Esophagus muscularis mucosa (tissue), 4 donors: ENCODE measurements at regions not wholly inside any gene's neighbourhood (a gene's known extent, or its start where the extent isn't known, plus 50 kb on each side); places are given as distances from the start of the nearest gene placed in this dataset.

ENCODE experiments used
- DNase-seq: peaks from one replicate; pipeline ENCODE4 v3.0.0-alpha.2; 2017; ENCODE audit errors: extremely low spot score
- H3K27ac ChIP-seq, 4 donors: fragments of 200-600 bp; sonication (generic); replicated peaks in 1 of 4; 1 replicate in 3 of 4; 2 replicates in 1 of 4; pipeline ENCODE4 v1.5.1; 2016 to 2019; ENCODE audit warnings: mild to moderate bottlenecking in 1 of 4
- H3K27me3 ChIP-seq, 4 donors: fragments of 200-600 bp; sonication (generic); one replicate each; pipeline versions ENCODE4 v1.5.1 to v1.6.0; 2016 to 2019
- H3K36me3 ChIP-seq, 4 donors: fragments of 200-600 bp; sonication (generic); one replicate each; pipeline ENCODE4 v1.5.1; 2016 to 2019
- H3K4me1 ChIP-seq, 4 donors: fragments of 200-600 bp; sonication (generic); one replicate each; pipeline ENCODE4 v1.5.1; 2016 to 2019
- H3K4me3 ChIP-seq, 4 donors: fragments of 200-600 bp; sonication (generic); 1 replicate in 2 of 4; 2 replicates in 2 of 4; pipeline ENCODE4 v1.5.1; 2016 to 2019; ENCODE audit warnings: mild to moderate bottlenecking in 4 of 4, moderate library complexity in 1 of 4
- H3K9me3 ChIP-seq, 4 donors: fragments of 200-600 bp; sonication (generic); 1 replicate in 3 of 4; 2 replicates in 1 of 4; pipeline ENCODE4 v1.5.1; 2016 to 2019
- EP300 ChIP-seq: sonication (generic); formaldehyde crosslinking; IDR thresholded peaks from one replicate; pipeline ENCODE4 v1.6.1; 2017; ENCODE audit warnings: antibody characterized with exemption
- POLR2A ChIP-seq: fragments of 450-650 bp; IDR thresholded peaks from one replicate; pipeline ENCODE4 v1.6.1; 2017; ENCODE audit warnings: antibody characterized with exemption, moderate library complexity, mild to moderate bottlenecking, low read depth
- POLR2AphosphoS5 ChIP-seq, 2 donors: sonication (generic); formaldehyde crosslinking; IDR thresholded peaks; one replicate each; pipeline ENCODE4 v1.6.1; 2017; ENCODE audit warnings: antibody characterized with exemption in 2 of 2
- WGBS: methylation state at CpG from one replicate; pipeline ENCODE4 v1.1.5; 2018; 5-methylcytosine and 5-hydroxymethylcytosine counted together
- intact Hi-C: fragments of 100-400 bp; cut with DNase I; formaldehyde crosslinking; loops from one replicate; pipeline ENCODE4 v1.15.1; 2023
- TF ChIP-seq, protein P1 (sequence below), 3 experiments: fragments of 200-600 bp in 2 of 3; fragments of 450-650 bp in 1 of 3; sonication (generic) in 2 of 3; IDR thresholded peaks; one replicate each; pipeline ENCODE4 v1.5.1; 2017 to 2019; ENCODE audit warnings: antibody characterized with exemption in 3 of 3, mild to moderate bottlenecking in 2 of 3, moderate library complexity in 1 of 3

DNA sequence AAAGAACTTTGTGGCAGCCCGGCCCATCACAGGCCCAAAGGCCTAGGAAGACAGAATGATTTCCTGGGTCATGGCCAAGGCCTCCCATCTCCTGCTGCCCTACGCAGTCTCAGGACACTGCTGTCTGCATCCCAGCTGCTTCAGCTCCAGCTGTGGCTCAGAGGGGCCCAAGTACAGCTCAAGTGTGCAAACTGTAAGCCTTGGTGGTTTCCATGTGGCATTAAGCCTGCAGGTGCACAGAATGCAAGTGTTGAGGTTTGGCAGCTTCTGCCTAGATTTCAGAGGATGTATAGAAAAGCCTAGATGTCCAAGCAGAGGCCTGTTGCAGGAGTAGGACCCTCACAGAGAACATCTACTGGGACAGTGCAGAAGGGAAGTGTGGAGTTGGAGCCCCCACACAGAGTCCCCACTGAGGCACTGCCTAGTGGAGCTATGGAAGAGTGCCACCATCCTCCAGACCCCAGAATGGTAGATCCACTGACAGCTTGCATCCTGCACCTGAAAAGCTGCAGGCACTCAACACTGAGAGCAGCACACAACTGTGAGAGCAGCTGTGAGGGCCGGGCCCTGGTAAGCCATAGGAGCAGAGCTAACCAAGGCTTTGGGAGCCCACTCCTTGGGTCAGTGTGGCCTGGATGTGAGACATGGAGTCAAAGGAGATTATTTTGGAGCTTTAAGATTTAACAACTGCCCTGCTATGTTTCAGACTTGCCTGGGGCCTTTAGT lies 208.2 kb upstream of the CMC1 start:
- H3K27ac ChIP-seq: no peak overlapping the region
- H3K9me3 ChIP-seq: peaks cover 0 to 11% (median 6%) of the 10 kb centered on the region in 4 donors
- H3K4me1 ChIP-seq: no peaks in the 10 kb centered on the region
- intact Hi-C loops: no loop called here
- no peak for DNase-seq
- TF ChIP-seq EP300 (no peak), POLR2AphosphoS5 (IDR thresholded peaks at IDR 0.05) (no peak), POLR2A (no peak)
- TF ChIP-seq, protein P1, sequence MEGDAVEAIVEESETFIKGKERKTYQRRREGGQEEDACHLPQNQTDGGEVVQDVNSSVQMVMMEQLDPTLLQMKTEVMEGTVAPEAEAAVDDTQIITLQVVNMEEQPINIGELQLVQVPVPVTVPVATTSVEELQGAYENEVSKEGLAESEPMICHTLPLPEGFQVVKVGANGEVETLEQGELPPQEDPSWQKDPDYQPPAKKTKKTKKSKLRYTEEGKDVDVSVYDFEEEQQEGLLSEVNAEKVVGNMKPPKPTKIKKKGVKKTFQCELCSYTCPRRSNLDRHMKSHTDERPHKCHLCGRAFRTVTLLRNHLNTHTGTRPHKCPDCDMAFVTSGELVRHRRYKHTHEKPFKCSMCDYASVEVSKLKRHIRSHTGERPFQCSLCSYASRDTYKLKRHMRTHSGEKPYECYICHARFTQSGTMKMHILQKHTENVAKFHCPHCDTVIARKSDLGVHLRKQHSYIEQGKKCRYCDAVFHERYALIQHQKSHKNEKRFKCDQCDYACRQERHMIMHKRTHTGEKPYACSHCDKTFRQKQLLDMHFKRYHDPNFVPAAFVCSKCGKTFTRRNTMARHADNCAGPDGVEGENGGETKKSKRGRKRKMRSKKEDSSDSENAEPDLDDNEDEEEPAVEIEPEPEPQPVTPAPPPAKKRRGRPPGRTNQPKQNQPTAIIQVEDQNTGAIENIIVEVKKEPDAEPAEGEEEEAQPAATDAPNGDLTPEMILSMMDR (IDR thresholded peaks at IDR 0.05): no peak
- 92% methylated on average over 1 of the region's 3 CpGs for WGBS
- no peaks in the 10 kb centered on the region for H3K36me3 ChIP-seq
- no peak overlapping the region for H3K4me3 ChIP-seq
- no peaks in the 10 kb centered on the region for H3K27me3 ChIP-seq

DNA sequence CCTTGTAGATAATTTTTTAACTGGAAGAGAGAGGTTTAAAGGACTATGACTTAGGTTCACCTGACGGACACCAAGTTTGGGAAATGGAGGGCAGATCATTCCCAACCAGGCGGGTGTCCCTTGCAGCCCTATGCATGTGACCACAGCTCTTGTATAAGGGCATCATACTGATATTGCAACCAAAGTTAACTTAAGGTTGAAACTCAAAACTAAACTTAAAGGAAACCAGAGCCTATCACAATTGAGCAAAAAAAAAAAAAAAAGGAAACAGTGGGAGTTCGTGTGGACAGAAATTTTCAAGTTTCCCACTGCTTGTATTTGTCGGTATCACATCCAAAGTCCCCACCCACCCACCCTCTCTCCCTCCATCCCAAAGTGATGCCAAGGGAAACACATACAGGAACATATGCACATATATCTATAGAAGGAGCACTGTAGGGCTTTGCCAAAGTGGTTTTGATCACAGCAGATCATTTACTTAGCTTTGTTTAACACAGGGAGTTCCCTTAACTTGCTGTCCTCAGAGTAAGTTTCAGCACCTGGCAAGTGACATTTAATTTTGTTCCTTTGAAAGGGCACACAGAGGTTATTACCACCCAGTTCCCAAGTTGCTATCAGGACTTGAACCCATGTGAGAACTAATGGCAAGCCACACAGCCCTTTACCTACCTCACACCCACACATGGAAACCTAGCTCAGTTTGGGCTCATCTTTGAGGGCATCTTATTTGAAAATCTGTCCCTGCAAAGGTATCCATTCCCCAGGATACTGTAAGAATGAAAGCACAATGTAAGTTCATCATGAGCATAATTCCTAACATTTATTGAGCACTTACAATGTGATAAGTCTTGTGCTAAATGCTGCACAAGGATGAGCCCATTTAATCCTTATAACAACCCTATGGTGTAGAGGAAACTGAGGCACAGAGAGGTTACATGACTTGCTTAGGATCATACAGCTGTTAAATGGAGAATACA lies 204.5 kb upstream of the CMC1 start:
- Histone ChIP-seq H3K4me3 (no peak overlapping the region), H3K4me1 (no peaks in the 10 kb centered on the region), H3K27me3 (no peaks in the 10 kb centered on the region), H3K9me3 (peaks cover 0 to 11% (median 5%) of the 10 kb centered on the region in 4 donors), H3K27ac (no peak overlapping the region), H3K36me3 (no peaks in the 10 kb centered on the region)
- TF ChIP-seq, protein P1 (IDR thresholded peaks at IDR 0.05): no peak
- no peak for TF ChIP-seq POLR2A
- intact Hi-C loops: no loop called here
- no peak for DNase-seq
- 75% methylated on average over 4 of the region's 4 CpGs for WGBS

DNA sequence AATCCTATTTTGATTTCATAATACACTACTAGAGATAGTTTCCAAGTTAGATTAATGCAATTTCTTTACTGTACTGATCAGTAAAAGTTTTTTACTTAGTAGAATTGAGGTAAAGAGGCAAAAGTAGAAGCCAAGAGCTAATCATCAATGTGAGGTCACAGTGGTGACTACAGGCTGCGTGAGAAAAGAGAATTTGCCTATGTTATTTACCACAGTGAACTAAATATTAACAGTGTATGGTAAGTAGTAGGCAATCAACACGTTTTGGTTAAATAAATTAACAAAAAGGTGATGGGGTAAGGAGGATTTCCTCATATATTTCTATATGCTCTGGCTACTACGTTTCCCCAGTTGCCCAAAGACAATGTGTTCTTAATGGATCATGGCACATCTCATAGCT lies 202.2 kb upstream of the CMC1 start:
- TF ChIP-seq POLR2A (no peak), EP300 (no peak), POLR2AphosphoS5 (IDR thresholded peaks at IDR 0.05) (no peak)
- TF ChIP-seq, protein P1 (IDR thresholded peaks at IDR 0.05): no peak
- DNase-seq: no peak
- Histone ChIP-seq H3K4me3 (no peak overlapping the region), H3K27me3 (no peaks in the 10 kb centered on the region), H3K9me3 (peaks cover 0 to under 1% (median 0%) of the 10 kb centered on the region in 4 donors), H3K4me1 (no peaks in the 10 kb centered on the region), H3K36me3 (no peaks in the 10 kb centered on the region), H3K27ac (no peak overlapping the region)
- 72% methylated on average over 3 of the region's 3 CpGs for WGBS
- intact Hi-C loops: no loop called here

DNA sequence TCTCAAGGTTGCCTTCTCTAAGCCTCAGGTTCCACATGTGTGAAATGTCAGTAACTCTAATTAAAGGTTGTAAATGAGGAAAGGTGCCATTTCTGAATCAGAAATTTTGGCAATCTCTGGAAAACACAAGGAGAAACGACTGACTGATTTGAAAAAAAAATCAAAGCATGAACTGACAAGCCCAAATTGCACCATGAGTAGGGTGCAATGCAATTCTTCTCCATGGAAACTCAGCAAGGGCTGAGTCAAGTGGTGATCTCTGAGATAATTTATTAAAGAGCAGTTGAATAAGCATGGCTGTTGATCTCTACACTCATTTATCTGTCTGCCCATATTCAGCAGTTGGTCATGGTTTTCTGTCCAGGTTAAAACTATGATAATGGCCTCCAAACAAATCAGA lies 201.6 kb upstream of the CMC1 start:
- no peak for TF ChIP-seq POLR2AphosphoS5 (IDR thresholded peaks at IDR 0.05)
- TF ChIP-seq POLR2A: no peak
- TF ChIP-seq, protein P1 (IDR thresholded peaks at IDR 0.05): no peak
- no peak for TF ChIP-seq EP300

More for the DNA sequence above, 201.6 kb upstream of the CMC1 start:
- Histone ChIP-seq H3K9me3 (no peaks in the 10 kb centered on the region), H3K27ac (no peak overlapping the region), H3K27me3 (no peaks in the 10 kb centered on the region), H3K4me1 (no peaks in the 10 kb centered on the region), H3K36me3 (no peaks in the 10 kb centered on the region), H3K4me3 (no peak overlapping the region)
- WGBS: 82% methylated on average over 1 of the region's 1 CpG
- DNase-seq: no peak
- intact Hi-C loops: no loop called here
